Ascending aorta (tissue), 2 donors: ENCODE measurements at regions not wholly inside any gene's neighbourhood (a gene's known extent, or its start where the extent isn't known, plus 50 kb on each side); places are given as distances from the start of the nearest gene placed in this dataset.

Experiments used
- DNase-seq, 2 donors: peaks; one replicate each; pipeline ENCODE4 v3.0.0-alpha.2; 2019; ENCODE audit warnings: low spot score in 2 of 2
- H3K27ac ChIP-seq, 2 donors: fragments of 200-600 bp; sonication (generic); one replicate each; pipeline ENCODE4 v1.5.1; 2016 to 2017; ENCODE audit warnings: mild to moderate bottlenecking in 1 of 2
- H3K27me3 ChIP-seq: fragments of 200-600 bp; sonication (generic); one replicate; pipeline ENCODE4 v1.5.1; 2017
- H3K36me3 ChIP-seq, 2 donors: fragments of 200-600 bp; sonication (generic); one replicate each; pipeline ENCODE4 v1.5.1; 2016
- H3K4me1 ChIP-seq, 2 donors: fragments of 200-600 bp; sonication (generic); one replicate each; pipeline ENCODE4 v1.5.1; 2016 to 2017; ENCODE audit warnings: mild to moderate bottlenecking in 1 of 2
- H3K4me3 ChIP-seq, 2 donors: fragments of 200-600 bp; sonication (generic); one replicate each; pipeline ENCODE4 v1.5.1; 2016 to 2017; ENCODE audit warnings: mild to moderate bottlenecking in 1 of 2
- H3K9me3 ChIP-seq, 2 donors: fragments of 200-600 bp; sonication (generic); one replicate each; pipeline ENCODE4 v1.5.1; 2016
- CTCF ChIP-seq, 3 experiments: fragments of 200-600 bp in 2 of 3; fragments of 450-650 bp in 1 of 3; sonication (generic) in 2 of 3; IDR thresholded peaks; one replicate each; pipeline ENCODE4 v1.5.1; 2016 to 2019; ENCODE audit warnings: antibody characterized with exemption in 3 of 3, mild to moderate bottlenecking in 1 of 3, moderate library complexity in 1 of 3
- intact Hi-C: fragments of 100-400 bp; cut with DNase I; formaldehyde crosslinking; loops from one replicate; pipeline ENCODE4 v1.15.1; 2023

DNA sequence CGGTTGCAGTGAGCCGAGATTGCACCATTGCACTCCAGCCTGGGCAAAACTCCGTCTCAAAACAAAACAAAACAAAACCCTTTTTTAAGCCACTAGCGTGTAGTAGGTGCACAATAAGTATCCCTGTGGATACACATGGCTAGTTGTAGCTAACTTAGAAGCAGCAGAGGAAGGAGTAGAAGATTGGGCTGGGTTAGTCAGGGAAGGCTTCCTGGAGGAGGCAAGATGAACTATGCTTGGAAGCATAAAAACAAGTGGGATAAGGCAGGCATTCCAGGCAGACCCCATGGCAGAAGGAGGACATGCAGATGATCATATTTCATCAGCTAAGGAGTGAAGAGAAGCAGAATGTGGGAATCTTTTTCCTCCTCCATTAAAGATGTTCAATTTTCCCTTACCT lies 83.4 kb downstream of the IRX5 start:
- Histone ChIP-seq H3K36me3 (no peaks in the 10 kb centered on the region), H3K4me1 (no peaks in the 10 kb centered on the region), H3K27me3 (no peaks in the 10 kb centered on the region), H3K4me3 (no peak overlapping the region), H3K9me3 (no peaks in the 10 kb centered on the region), H3K27ac (no peak overlapping the region)
- no peak for DNase-seq
- intact Hi-C loops: no loop called here
- no peak for TF ChIP-seq CTCF (IDR thresholded peaks at IDR 0.05)

GRCh38 chr16:55015181-55015913 lies 84.7 kb downstream of the IRX5 start:
- intact Hi-C loops: no loop called here
- TF ChIP-seq CTCF (IDR thresholded peaks at IDR 0.05): no peak
- no peak overlapping the region for H3K4me3 ChIP-seq

GRCh38 chr16:55016515-55016914 lies 85.8 kb downstream of the IRX5 start:
- H3K36me3 ChIP-seq: no peaks in the 10 kb centered on the region
- H3K27me3 ChIP-seq: no peaks in the 10 kb centered on the region
- TF ChIP-seq CTCF (IDR thresholded peaks at IDR 0.05): no peak
- no peak overlapping the region for H3K4me3 ChIP-seq
- no peak for DNase-seq
- no peaks in the 10 kb centered on the region for H3K9me3 ChIP-seq
- intact Hi-C loops: no loop called here
- no peaks in the 10 kb centered on the region for H3K4me1 ChIP-seq
- no peak overlapping the region for H3K27ac ChIP-seq

More at GRCh38 chr16:55015181-55015913, 84.7 kb downstream of the IRX5 start:
- H3K27me3 ChIP-seq: no peaks in the 10 kb centered on the region
- no peak for DNase-seq
- H3K9me3 ChIP-seq: no peaks in the 10 kb centered on the region
- no peaks in the 10 kb centered on the region for H3K4me1 ChIP-seq
- H3K27ac ChIP-seq: no peak overlapping the region
- no peaks in the 10 kb centered on the region for H3K36me3 ChIP-seq

- no peaks in the 10 kb centered on the region for H3K36me3 ChIP-seq
- no peaks in the 10 kb centered on the region for H3K9me3 ChIP-seq
- TF ChIP-seq CTCF (IDR thresholded peaks at IDR 0.05): no peak
- no peak for DNase-seq
- no peaks in the 10 kb centered on the region for H3K27me3 ChIP-seq
- no peak overlapping the region for H3K4me3 ChIP-seq
- no peaks in the 10 kb centered on the region for H3K4me1 ChIP-seq
- no peak overlapping the region for H3K27ac ChIP-seq
- intact Hi-C loops: no loop called here
Measured at GRCh38 chr16:55017321-55017720, 86.7 kb downstream of the IRX5 start.

DNA sequence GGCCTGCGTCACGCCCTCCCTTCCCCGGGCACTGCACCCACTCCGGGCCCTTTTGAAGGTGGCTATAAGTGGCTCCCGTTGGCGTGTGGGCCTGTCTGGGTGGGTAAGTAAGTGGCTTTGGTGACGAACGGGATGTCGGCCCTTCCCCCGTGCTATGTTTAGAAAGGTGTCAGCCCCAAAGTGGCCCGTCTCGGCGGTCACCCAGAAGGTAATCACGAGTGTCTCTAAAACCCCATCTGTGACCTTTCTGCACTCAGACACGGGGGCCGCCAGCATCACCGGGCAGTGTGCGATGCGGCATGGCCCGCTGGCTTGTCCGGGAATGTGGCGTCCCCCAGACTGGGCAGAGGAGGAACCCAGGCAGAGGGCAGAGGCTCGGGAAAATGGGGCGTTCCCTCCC lies 88.2 kb downstream of the IRX5 start:
- TF ChIP-seq CTCF (IDR thresholded peaks at IDR 0.05): no peak
- H3K9me3 ChIP-seq: no peaks in the 10 kb centered on the region
- H3K27me3 ChIP-seq: no peaks in the 10 kb centered on the region
- no peak overlapping the region for H3K4me3 ChIP-seq
- no peaks in the 10 kb centered on the region for H3K4me1 ChIP-seq
- H3K27ac ChIP-seq: no peak overlapping the region
- DNase-seq: no peak
- intact Hi-C loops: no loop called here
- no peaks in the 10 kb centered on the region for H3K36me3 ChIP-seq
